ENCODE measurements at regions not wholly inside any gene's neighbourhood (a gene's known extent, or its start where the extent isn't known, plus 50 kb on each side); places are given as distances from the start of the nearest gene placed in this dataset.

DNA sequence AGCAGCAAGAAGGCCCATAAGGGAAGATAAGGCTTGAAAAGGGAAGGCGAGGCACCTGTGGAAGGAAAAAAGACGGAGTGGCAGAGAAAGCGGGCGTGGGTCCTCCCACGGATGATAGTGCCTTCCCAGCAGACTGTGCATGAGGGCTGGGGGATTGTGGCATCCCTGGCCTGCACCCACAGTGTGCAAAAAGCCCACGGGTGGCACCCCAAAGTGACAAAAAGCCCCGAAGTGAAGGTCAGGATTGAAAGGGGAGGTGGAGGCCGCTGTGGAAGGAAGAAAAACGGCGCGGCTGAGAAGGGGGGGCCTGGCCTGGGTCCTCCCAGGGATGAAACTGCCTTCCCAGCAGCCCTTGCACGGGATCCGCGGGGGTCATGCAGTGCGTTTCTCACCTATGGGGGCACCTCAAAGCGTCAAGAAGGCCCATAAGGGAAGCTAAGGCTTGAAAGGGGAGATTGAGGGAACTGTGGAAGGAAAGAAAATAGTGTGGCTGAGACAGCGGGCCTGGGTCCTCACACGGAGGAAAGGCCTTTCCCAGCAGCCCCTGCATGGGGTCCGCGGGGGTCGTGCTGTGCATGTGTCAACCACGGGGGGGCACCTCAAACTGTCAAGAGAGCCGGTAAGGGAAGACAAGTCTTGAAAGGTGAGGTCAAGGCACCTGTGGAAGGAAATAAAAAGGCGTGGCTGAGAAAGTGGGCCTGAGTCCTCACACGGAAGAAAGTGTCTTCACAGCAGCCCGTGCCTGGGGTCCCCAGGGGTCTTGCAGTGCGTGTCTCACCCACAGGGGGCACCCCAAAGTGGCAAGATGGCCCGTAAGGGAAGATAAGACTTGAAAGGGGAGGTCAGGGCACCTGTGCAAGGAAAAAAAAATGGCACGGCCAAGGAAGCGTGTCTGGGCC lies 274.1 kb downstream of the ALG10 start:
- no peaks in the 10 kb centered on the region for H3K4me1 ChIP-seq (ENCODE audit: insufficient read depth, low read length)
- H3K9me3 ChIP-seq (ENCODE audit: low read length): no peaks in the 10 kb centered on the region
- Mint-ChIP-seq H3K9me3 (peaks cover 9 to 30% (median 13%) of the 10 kb centered on the region in 5 donors), H3K27ac (no peak overlapping the region), H3K27me3 (peaks cover 0 to 4% of the 10 kb centered on the region in 2 donors), H3K36me3 (no peaks in the 10 kb centered on the region), H3K4me1 (no peaks in the 10 kb centered on the region), H3K4me3 (no peak overlapping the region)
- H3K27ac ChIP-seq (ENCODE audit: low read depth, low read length): no peak overlapping the region
- H3K36me3 ChIP-seq (ENCODE audit: insufficient read depth, low read length): no peaks in the 10 kb centered on the region
- CTCF ChIA-PET: no interaction called here
- H3K27me3 ChIP-seq (ENCODE audit: insufficient read depth, low read length, poor library complexity, severe bottlenecking): no peaks in the 10 kb centered on the region
- DNase-seq: no peak
- H3K4me3 ChIP-seq (ENCODE audit: low read length): no peak overlapping the region
- POLR2A ChIA-PET: no interaction called here

DNA sequence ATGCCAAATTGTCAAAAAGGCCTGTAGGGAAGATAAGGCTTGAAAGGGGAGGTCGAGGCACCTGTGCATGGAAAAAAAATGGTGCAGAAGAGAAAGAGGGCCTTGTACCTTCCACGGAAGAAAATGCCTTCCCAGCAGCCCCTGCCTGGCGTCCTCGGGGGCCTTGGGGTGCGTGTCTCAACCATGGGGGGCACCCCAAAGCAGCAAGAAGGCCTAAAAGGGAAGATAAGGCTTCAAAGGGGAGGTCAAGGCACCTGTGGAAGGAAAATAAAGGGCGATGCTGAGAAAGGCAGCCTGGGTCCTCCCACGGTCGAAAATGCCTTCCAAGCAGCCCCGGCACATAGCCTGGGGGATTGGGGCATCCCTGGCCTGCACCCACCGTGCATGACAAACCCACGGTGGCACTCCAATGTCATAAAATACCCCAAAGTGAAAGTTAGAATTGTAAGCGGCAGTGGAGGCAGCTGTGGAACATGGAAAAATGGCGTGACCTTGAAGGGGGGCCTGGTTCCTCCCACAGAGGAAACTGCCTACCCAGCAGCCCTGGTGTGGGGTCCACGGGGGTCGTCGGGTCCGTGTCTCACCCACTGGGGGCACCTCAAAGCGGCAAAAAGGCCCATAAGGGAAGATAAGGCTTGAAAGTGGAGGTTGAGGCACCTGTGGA lies 275.0 kb downstream of the ALG10 start:
- ChIA-PET POLR2A (no interaction called here), CTCF (no interaction called here)
- H3K4me1 ChIP-seq (ENCODE audit: insufficient read depth, low read length): no peaks in the 10 kb centered on the region
- Mint-ChIP-seq H3K4me1 (no peaks in the 10 kb centered on the region), H3K4me3 (no peak overlapping the region), H3K36me3 (no peaks in the 10 kb centered on the region), H3K9me3 (peaks cover 9 to 35% (median 20%) of the 10 kb centered on the region in 5 donors), H3K27ac (no peak overlapping the region), H3K27me3 (peaks cover 0 to 4% of the 10 kb centered on the region in 2 donors)
- no peaks in the 10 kb centered on the region for H3K27me3 ChIP-seq (ENCODE audit: insufficient read depth, low read length, poor library complexity, severe bottlenecking)
- peak in 1 of 5 donors; percentile 7 for DNase-seq
- H3K9me3 ChIP-seq (ENCODE audit: low read length): no peaks in the 10 kb centered on the region
- no peak overlapping the region for H3K4me3 ChIP-seq (ENCODE audit: low read length)
- H3K36me3 ChIP-seq (ENCODE audit: insufficient read depth, low read length): no peaks in the 10 kb centered on the region
- no peak overlapping the region for H3K27ac ChIP-seq (ENCODE audit: low read depth, low read length)

DNA sequence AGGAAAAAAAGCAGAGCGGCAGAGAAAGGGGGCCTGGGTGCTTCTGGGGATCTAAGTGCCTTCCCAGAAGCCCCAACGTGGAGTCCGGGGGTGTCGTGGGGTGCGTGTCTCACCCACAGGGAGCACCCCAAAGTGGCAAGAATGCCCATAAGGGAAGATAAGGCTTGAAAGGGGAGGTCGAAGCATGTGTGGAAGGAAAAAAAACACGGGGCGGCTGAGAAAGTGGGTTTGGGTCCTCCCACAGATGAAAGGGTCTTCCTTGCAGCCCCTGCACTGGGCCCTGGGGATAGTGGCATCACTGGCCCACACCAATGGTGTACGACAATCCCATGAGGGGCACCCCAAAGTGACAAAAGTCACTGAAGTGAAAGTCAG lies 275.5 kb downstream of the ALG10 start:
- CTCF ChIA-PET: no interaction called here
- Histone ChIP-seq H3K36me3 (ENCODE audit: insufficient read depth, low read length) (no peaks in the 10 kb centered on the region), H3K4me1 (ENCODE audit: insufficient read depth, low read length) (no peaks in the 10 kb centered on the region), H3K9me3 (ENCODE audit: low read length) (no peaks in the 10 kb centered on the region), H3K4me3 (ENCODE audit: low read length) (no peak overlapping the region), H3K27ac (ENCODE audit: low read depth, low read length) (no peak overlapping the region), H3K27me3 (ENCODE audit: insufficient read depth, low read length, poor library complexity, severe bottlenecking) (no peaks in the 10 kb centered on the region)
- H3K27ac Mint-ChIP-seq: no peak overlapping the region
- POLR2A ChIA-PET: no interaction called here
- peak in 1 of 5 donors; percentile 5 for DNase-seq
- H3K4me3 Mint-ChIP-seq: no peak overlapping the region
- peaks cover 14 to 35% (median 23%) of the 10 kb centered on the region in 5 donors for H3K9me3 Mint-ChIP-seq
- H3K27me3 Mint-ChIP-seq: peaks cover 0 to 4% of the 10 kb centered on the region in 2 donors
- H3K4me1 Mint-ChIP-seq: no peaks in the 10 kb centered on the region
- H3K36me3 Mint-ChIP-seq: no peaks in the 10 kb centered on the region

DNA sequence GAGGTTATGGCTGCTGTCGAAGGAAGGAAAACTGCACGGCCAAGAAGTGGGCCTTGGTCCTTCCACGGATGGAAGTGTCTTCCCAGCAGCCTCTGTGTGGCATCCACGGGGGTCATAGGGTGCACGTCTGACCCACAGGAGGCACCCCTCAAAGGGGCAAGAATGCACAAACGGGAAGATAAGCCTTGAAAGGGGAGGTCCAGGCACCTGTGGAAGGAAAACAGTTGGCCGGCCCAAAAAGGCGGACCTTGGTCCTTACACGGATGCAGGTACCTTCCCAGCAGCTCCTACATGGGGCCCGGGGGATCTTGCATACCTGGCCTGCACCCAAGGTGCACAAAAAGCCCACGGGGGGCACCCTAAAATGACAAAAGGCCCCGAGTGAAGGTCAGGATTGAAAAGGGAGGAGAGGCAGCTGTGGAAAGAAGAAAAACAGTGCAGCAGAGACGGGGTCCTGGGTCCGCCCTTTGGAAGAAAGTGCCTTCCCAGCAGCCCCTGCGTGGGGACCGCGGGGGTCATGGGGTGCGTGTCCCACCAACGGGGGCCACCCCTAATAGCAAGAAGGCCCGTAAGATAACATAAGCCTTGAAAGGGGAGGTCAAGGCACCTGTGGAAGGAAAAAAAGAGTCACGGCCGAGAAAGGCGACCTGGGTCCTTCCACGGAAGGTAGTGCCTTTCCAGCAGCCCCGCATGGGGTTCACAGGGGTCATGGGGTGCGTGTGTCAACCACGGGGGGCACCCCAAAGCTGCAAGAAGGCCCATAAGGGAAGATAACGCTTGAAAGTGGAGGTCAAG lies 276.1 kb downstream of the ALG10 start:
- ChIA-PET POLR2A (no interaction called here), CTCF (no interaction called here)
- Histone ChIP-seq H3K36me3 (ENCODE audit: insufficient read depth, low read length) (no peaks in the 10 kb centered on the region), H3K4me3 (ENCODE audit: low read length) (no peak overlapping the region), H3K27ac (ENCODE audit: low read depth, low read length) (no peak overlapping the region), H3K27me3 (ENCODE audit: insufficient read depth, low read length, poor library complexity, severe bottlenecking) (no peaks in the 10 kb centered on the region), H3K9me3 (ENCODE audit: low read length) (no peaks in the 10 kb centered on the region), H3K4me1 (ENCODE audit: insufficient read depth, low read length) (no peaks in the 10 kb centered on the region)
- Mint-ChIP-seq H3K9me3 (peaks cover 20 to 37% (median 23%) of the 10 kb centered on the region in 5 donors), H3K27ac (no peak overlapping the region), H3K4me3 (no peak overlapping the region), H3K4me1 (no peaks in the 10 kb centered on the region), H3K36me3 (no peaks in the 10 kb centered on the region), H3K27me3 (peaks cover 0 to 4% of the 10 kb centered on the region in 2 donors)
- peak in 1 of 5 donors; percentile 9 for DNase-seq

DNA sequence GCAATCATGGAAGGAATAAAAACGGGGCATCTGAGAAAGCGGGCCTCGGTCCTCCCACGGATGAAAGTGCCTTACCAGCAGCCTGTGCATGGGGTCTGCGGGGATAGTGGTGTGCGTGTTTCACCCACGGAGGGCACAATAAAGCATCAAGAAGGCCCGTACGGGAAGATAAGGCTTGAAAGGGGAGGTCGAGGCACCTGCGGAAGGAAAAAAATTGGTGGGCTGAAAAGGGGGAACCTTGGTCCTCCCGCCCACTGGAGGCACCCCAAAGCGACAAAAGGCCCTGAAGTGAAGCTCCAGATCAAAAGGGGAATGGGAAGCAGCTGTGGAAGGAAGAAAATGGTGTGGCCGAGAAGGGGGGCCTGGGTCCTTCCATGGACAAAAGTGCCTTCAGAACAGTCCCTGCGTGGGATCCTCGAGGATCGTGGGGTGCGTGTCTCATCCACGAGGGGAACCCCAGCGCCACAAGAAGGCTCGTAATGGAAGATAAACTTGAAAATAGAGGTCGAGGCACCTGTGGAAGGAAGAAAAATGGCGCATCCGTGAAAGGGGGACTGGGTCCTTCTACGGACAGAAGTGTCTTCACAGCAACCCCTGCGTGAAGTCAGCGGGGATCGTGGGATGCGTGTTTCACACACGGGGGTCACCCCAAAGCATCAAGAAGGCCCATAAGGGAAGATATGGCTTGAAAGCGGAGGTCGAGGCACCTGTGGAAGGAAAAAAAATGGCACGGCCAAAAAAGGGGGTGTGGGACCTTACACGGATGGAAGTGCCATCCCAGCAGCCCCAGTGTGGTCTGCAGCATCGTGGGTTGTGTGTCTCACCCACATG lies 276.9 kb downstream of the ALG10 start:
- H3K27me3 Mint-ChIP-seq: peaks cover 0 to 4% of the 10 kb centered on the region in 2 donors
- H3K9me3 Mint-ChIP-seq: peaks cover 23 to 43% (median 28%) of the 10 kb centered on the region in 5 donors

DNA sequence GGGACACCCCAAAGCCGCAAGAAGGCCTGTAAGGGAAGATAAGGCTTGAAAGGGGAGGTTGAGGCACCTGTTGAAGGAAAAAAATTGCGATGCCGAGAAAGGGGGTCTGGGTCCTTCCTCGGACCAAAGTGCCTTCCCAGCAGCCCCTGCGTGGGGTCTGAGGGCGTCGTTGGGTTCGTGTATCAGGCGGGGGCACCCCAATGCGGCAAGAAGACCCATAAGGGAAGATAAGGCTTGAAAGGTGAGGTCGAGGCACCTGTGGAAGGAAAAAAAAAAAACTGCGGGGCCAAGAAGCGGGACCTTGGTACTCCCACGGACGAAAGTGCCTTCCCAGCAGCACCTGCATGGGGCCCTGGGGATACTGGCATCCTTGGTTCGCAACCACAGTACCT lies 277.5 kb downstream of the ALG10 start:
- peak in 1 of 5 donors; percentile 31 for DNase-seq
- ChIA-PET POLR2A (no interaction called here), CTCF (no interaction called here)
- peaks cover 23 to 46% (median 30%) of the 10 kb centered on the region in 5 donors for H3K9me3 Mint-ChIP-seq
- H3K36me3 Mint-ChIP-seq: peaks cover 0 to 2% (median 0%) of the 10 kb centered on the region in 3 donors
- no peaks in the 10 kb centered on the region for H3K4me1 ChIP-seq (ENCODE audit: insufficient read depth, low read length)
- H3K4me1 Mint-ChIP-seq: no peaks in the 10 kb centered on the region
- no peak overlapping the region for H3K27ac ChIP-seq (ENCODE audit: low read depth, low read length)
- peak overlapping the region in 1 of 8 donors; percentile 29 for H3K27ac Mint-ChIP-seq
- peaks cover 0 to 2% of the 10 kb centered on the region in 2 donors for H3K27me3 Mint-ChIP-seq
- no peaks in the 10 kb centered on the region for H3K9me3 ChIP-seq (ENCODE audit: low read length)
- H3K4me3 Mint-ChIP-seq: no peak overlapping the region
- H3K4me3 ChIP-seq (ENCODE audit: low read length): no peak overlapping the region
- H3K27me3 ChIP-seq (ENCODE audit: insufficient read depth, low read length, poor library complexity, severe bottlenecking): no peaks in the 10 kb centered on the region
- no peaks in the 10 kb centered on the region for H3K36me3 ChIP-seq (ENCODE audit: insufficient read depth, low read length)

More for the DNA sequence above, 276.9 kb downstream of the ALG10 start:
- DNase-seq: peak in 1 of 5 donors; percentile 12
- H3K4me3 Mint-ChIP-seq: no peak overlapping the region
- Histone ChIP-seq H3K27ac (ENCODE audit: low read depth, low read length) (no peak overlapping the region), H3K36me3 (ENCODE audit: insufficient read depth, low read length) (no peaks in the 10 kb centered on the region), H3K4me1 (ENCODE audit: insufficient read depth, low read length) (no peaks in the 10 kb centered on the region), H3K4me3 (ENCODE audit: low read length) (no peak overlapping the region), H3K9me3 (ENCODE audit: low read length) (no peaks in the 10 kb centered on the region), H3K27me3 (ENCODE audit: insufficient read depth, low read length, poor library complexity, severe bottlenecking) (no peaks in the 10 kb centered on the region)
- no peaks in the 10 kb centered on the region for H3K36me3 Mint-ChIP-seq
- ChIA-PET POLR2A (no interaction called here), CTCF (no interaction called here)
- no peak overlapping the region for H3K27ac Mint-ChIP-seq
- no peaks in the 10 kb centered on the region for H3K4me1 Mint-ChIP-seq

DNA sequence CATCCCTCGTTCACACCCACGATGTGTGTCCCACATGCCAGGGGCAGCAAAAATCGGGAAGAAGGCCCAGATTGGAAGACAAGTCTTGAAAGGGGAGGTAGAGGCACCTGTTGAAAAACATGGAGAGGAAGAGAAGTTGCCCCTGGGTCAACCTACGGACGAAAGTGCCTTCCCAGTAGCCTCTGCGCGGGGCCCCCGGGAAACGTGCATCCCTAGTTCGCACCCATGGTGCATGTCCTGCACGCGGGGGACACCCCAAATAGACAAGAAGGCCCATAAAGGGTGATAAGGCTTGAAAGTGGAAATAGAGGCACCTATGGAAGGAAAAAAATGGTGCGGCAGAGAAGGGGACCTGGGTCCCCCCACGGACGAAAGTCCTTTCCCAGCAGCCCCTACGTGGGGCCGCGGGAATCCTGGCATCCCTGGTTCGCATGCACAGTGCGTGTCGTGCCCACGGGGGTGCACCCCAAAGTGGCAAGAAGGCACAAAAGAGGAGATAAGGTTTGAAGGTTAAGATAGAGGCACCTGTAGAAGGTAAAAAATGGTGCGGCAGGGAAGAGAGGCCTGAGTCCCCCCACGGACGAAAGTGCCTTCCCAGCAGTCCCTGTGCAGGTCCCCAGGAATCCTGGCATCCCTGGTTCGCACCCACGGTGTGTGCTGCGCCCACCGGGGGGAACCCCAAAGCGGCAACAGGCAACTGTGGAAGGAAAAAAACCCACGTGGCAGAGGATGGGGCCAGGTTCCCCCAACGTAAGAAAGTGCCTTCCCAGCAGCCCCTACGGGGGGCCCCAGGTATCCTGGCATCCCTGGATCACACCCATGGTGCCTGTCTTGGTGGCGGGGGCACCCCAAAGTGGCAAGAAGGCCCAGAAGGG lies 278.3 kb downstream of the ALG10 start:
- Histone ChIP-seq H3K4me3 (ENCODE audit: low read length) (no peak overlapping the region), H3K9me3 (ENCODE audit: low read length) (no peaks in the 10 kb centered on the region), H3K4me1 (ENCODE audit: insufficient read depth, low read length) (no peaks in the 10 kb centered on the region), H3K36me3 (ENCODE audit: insufficient read depth, low read length) (no peaks in the 10 kb centered on the region), H3K27me3 (ENCODE audit: insufficient read depth, low read length, poor library complexity, severe bottlenecking) (no peaks in the 10 kb centered on the region), H3K27ac (ENCODE audit: low read depth, low read length) (no peak overlapping the region)
- Mint-ChIP-seq H3K36me3 (peaks cover 0 to 3% (median 0%) of the 10 kb centered on the region in 3 donors), H3K4me1 (no peaks in the 10 kb centered on the region), H3K27ac (no peak overlapping the region), H3K4me3 (no peak overlapping the region), H3K27me3 (no peaks in the 10 kb centered on the region), H3K9me3 (peaks cover 28 to 47% (median 35%) of the 10 kb centered on the region in 5 donors)
- peak in 1 of 5 donors; percentile 39 for DNase-seq
- ChIA-PET POLR2A (no interaction called here), CTCF (no interaction called here)

Data from CD8-positive, alpha-beta memory T cell (primary cell).